Muscle of back (tissue), 3 donors: ENCODE measurements at regions not wholly inside any gene's neighbourhood (a gene's known extent, or its start where the extent isn't known, plus 50 kb on each side); places are given as distances from the start of the nearest gene placed in this dataset.
A peak's percentile ranks its signal among the peaks of the same experiment; 100 is the strongest.
"Not testable (repeated sequence)": the region's sequence is repeated elsewhere in the genome, so short reads cannot be mapped to it uniquely, and the experiment has no call there.

Experiments used
- DNase-seq, 3 donors: peaks; one replicate each; pipeline versions ENCODE4 v3.0.0 to v3.0.0-alpha.2; 2013

GRCh38 chr12:131335456-131335855 lies 375.4 kb upstream of the SFSWAP start:
- no peak for DNase-seq

GRCh38 chr12:131337861-131338260 lies 373.0 kb upstream of the SFSWAP start:
- not testable (repeated sequence) for DNase-seq

GRCh38 chr12:131340616-131341210 lies 370.2 kb upstream of the SFSWAP start:
- DNase-seq: no peak

GRCh38 chr12:131341608-131342007 lies 369.3 kb upstream of the SFSWAP start:
- not testable (repeated sequence) for DNase-seq

- DNase-seq: not testable (repeated sequence)
Measured at GRCh38 chr12:131343436-131343835, 367.5 kb upstream of the SFSWAP start.

- not testable (repeated sequence) for DNase-seq
Measured at GRCh38 chr12:131344715-131345520, 366.0 kb upstream of the SFSWAP start.

GRCh38 chr12:131345521-131346436 lies 365.1 kb upstream of the SFSWAP start:
- DNase-seq: no peak

GRCh38 chr12:131346555-131347344 lies 364.1 kb upstream of the SFSWAP start:
- DNase-seq: no peak

- no peak for DNase-seq
Measured at GRCh38 chr12:131347345-131347714, 363.6 kb upstream of the SFSWAP start.

GRCh38 chr12:131347732-131348131 lies 363.2 kb upstream of the SFSWAP start:
- DNase-seq: no peak

GRCh38 chr12:131348231-131348630 lies 362.7 kb upstream of the SFSWAP start:
- no peak for DNase-seq

- peak; percentile 2 to 68 (median 41) for DNase-seq
Measured at GRCh38 chr12:131348646-131349045, 362.2 kb upstream of the SFSWAP start.

- DNase-seq: no peak
Measured at GRCh38 chr12:131349397-131350127, 361.3 kb upstream of the SFSWAP start.

- no peak for DNase-seq
Measured at GRCh38 chr12:131350943-131351318, 360.0 kb upstream of the SFSWAP start.

GRCh38 chr12:131351319-131352028 lies 359.4 kb upstream of the SFSWAP start:
- no peak for DNase-seq

- DNase-seq: no peak
Measured at GRCh38 chr12:131352296-131352900, 358.5 kb upstream of the SFSWAP start.

- no peak for DNase-seq
Measured at GRCh38 chr12:131353376-131353775, 357.5 kb upstream of the SFSWAP start.

GRCh38 chr12:131353826-131354225 lies 357.1 kb upstream of the SFSWAP start:
- DNase-seq: no peak

GRCh38 chr12:131355361-131356245 lies 355.3 kb upstream of the SFSWAP start:
- DNase-seq: no peak
